ENCODE measurements at regions not wholly inside any gene's neighbourhood (a gene's known extent, or its start where the extent isn't known, plus 50 kb on each side); places are given as distances from the start of the nearest gene placed in this dataset.

DNA sequence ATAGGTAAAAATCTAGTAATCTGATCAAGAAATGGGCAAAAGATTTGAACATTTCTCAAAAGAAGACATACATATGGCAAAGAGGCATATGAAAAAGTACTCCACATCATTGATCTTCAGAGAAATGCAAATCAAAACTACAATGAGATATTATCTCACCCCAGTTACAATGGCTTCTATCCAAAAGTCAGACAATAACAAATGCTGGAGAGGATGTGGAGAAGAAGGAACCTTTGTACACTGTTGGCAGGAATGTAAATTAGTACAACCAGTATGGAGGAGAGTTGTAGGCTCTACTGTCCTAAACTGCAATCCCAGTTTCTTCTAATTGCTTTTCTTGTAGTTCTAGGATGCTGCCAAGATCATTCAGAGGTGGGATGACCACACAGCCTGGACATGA is 193.5 kb upstream of the RFX3 start:
- FAIRE-seq = no peak
- intact Hi-C loops (cut with micrococcal nuclease; ENCODE audit: unreplicated experiment) = no loop called here

DNA sequence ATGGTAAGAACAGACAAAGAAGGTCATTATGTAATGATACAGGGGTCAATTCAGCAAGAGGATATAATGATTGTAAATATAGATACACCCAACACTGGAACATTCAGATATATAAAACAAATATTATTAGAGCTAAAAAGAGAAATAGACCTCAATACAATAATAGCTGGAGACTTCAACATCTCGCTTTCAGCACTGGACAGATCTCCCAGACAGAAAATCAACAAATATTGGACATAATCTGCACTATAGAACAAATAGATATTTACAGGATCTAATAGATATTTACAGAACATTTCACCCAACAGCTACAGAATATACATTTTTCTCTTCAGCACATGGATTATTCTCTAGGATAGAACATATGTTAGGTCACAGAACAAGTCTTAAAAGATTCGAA is 190.6 kb upstream of the RFX3 start:
- H3K36me3 ChIP-seq (replicated peaks in 1 of 2; ENCODE audit: control insufficient read depth in 1 of 2, insufficient read depth in 2 of 2, low read length in 2 of 2) = no peaks in the 10 kb centered on the region
- intact Hi-C loops (cut with micrococcal nuclease; ENCODE audit: unreplicated experiment) = no loop called here
- POLR2A ChIA-PET = no interaction called here
- H3K79me2 ChIP-seq (ENCODE audit: insufficient read depth, low read length) = no peaks in the 10 kb centered on the region
- ATAC-seq (no peak), DNase-seq (ENCODE audit: low spot score) (no peak), FAIRE-seq (no peak)
- H3K27me3 ChIP-seq (ENCODE audit: control insufficient read depth in 1 of 2, insufficient read depth in 2 of 2, low read length in 2 of 2) = no peaks in the 10 kb centered on the region
- no peak overlapping the region for H3K27ac ChIP-seq (ENCODE audit: extremely low read length, insufficient read depth, low read length)
- H3K4me3 ChIP-seq (replicated peaks in 1 of 3; ENCODE audit: insufficient read depth in 1 of 3, low read depth in 2 of 3, low read length in 3 of 3) = no peak overlapping the region
- H3K9me3 ChIP-seq (ENCODE audit: low read length) = no peaks in the 10 kb centered on the region
- no peak overlapping the region for H3K4me2 ChIP-seq (ENCODE audit: low read depth, low read length)
- TF ChIP-seq CAMTA2 (CRISPR knock-in tag; IDR thresholded peaks at IDR 0.05; ENCODE audit: borderline replicate concordance) = no peak
- TF ChIP-seq, protein P1, sequence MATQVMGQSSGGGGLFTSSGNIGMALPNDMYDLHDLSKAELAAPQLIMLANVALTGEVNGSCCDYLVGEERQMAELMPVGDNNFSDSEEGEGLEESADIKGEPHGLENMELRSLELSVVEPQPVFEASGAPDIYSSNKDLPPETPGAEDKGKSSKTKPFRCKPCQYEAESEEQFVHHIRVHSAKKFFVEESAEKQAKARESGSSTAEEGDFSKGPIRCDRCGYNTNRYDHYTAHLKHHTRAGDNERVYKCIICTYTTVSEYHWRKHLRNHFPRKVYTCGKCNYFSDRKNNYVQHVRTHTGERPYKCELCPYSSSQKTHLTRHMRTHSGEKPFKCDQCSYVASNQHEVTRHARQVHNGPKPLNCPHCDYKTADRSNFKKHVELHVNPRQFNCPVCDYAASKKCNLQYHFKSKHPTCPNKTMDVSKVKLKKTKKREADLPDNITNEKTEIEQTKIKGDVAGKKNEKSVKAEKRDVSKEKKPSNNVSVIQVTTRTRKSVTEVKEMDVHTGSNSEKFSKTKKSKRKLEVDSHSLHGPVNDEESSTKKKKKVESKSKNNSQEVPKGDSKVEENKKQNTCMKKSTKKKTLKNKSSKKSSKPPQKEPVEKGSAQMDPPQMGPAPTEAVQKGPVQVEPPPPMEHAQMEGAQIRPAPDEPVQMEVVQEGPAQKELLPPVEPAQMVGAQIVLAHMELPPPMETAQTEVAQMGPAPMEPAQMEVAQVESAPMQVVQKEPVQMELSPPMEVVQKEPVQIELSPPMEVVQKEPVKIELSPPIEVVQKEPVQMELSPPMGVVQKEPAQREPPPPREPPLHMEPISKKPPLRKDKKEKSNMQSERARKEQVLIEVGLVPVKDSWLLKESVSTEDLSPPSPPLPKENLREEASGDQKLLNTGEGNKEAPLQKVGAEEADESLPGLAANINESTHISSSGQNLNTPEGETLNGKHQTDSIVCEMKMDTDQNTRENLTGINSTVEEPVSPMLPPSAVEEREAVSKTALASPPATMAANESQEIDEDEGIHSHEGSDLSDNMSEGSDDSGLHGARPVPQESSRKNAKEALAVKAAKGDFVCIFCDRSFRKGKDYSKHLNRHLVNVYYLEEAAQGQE (IDR thresholded peaks at IDR 0.05; ENCODE audit: borderline replicate concordance in 1 of 2, low read depth in 1 of 2, low read length in 2 of 2) = peak in 1 of 2 experiments; percentile 69; a peak in 1 of 4 replicates
- H3K4me1 ChIP-seq (ENCODE audit: insufficient read depth, low read length) = no peaks in the 10 kb centered on the region
- in situ Hi-C loops (cut with HindIII; ENCODE audit: extremely low pct_ligation_motif_present, low pct_unique_long_range_greater_than_20kb) = no loop called here
- no TSS peak for BruUV-seq (replicated peaks)
- H2AFZ ChIP-seq (ENCODE audit: low read length) = no peak overlapping the region
- H4K20me1 ChIP-seq (ENCODE audit: insufficient read depth, low read length) = no peaks in the 10 kb centered on the region
- CTCF ChIA-PET (ENCODE audit: low intra/inter-chr PET ratio, low total read pairs) = no interaction called here
- H3K9ac ChIP-seq (ENCODE audit: insufficient read depth, low read depth, low read length) = no peak overlapping the region
- WGBS (ENCODE audit: low lambda C conversion rate) = 3% methylated on average over 2 of the region's 2 CpGs

More for the DNA sequence above, 193.5 kb upstream of the RFX3 start:
- BruUV-seq (replicated peaks) = no TSS peak
- no peaks in the 10 kb centered on the region for H3K79me2 ChIP-seq (ENCODE audit: insufficient read depth, low read length)
- H2AFZ ChIP-seq (ENCODE audit: low read length) = no peak overlapping the region
- ATAC-seq (no peak), DNase-seq (ENCODE audit: low spot score) (no peak)
- H3K4me1 ChIP-seq (ENCODE audit: insufficient read depth, low read length) = no peaks in the 10 kb centered on the region
- TF ChIP-seq ZKSCAN5 (CRISPR knock-in tag; IDR thresholded peaks at IDR 0.05) = no peak
- TF ChIP-seq, protein P2, sequence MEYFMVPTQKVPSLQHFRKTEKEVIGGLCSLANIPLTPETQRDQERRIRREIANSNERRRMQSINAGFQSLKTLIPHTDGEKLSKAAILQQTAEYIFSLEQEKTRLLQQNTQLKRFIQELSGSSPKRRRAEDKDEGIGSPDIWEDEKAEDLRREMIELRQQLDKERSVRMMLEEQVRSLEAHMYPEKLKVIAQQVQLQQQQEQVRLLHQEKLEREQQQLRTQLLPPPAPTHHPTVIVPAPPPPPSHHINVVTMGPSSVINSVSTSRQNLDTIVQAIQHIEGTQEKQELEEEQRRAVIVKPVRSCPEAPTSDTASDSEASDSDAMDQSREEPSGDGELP (IDR thresholded peaks at IDR 0.05; ENCODE audit: borderline replicate concordance, low read depth) = no peak
- no peaks in the 10 kb centered on the region for H4K20me1 ChIP-seq (ENCODE audit: insufficient read depth, low read length)
- in situ Hi-C loops (cut with HindIII; ENCODE audit: extremely low pct_ligation_motif_present, low pct_unique_long_range_greater_than_20kb) = no loop called here
- H3K9me3 ChIP-seq (ENCODE audit: low read length) = no peaks in the 10 kb centered on the region
- no peaks in the 10 kb centered on the region for H3K36me3 ChIP-seq (replicated peaks in 1 of 2; ENCODE audit: control insufficient read depth in 1 of 2, insufficient read depth in 2 of 2, low read length in 2 of 2)
- H3K27ac ChIP-seq (ENCODE audit: extremely low read length, insufficient read depth, low read length) = no peak overlapping the region
- ChIA-PET CTCF (ENCODE audit: low intra/inter-chr PET ratio, low total read pairs) (no interaction called here), POLR2A (no interaction called here)
- no peak overlapping the region for H3K4me3 ChIP-seq (replicated peaks in 1 of 3; ENCODE audit: insufficient read depth in 1 of 3, low read depth in 2 of 3, low read length in 3 of 3)
- H3K4me2 ChIP-seq (ENCODE audit: low read depth, low read length) = no peak overlapping the region
- no peaks in the 10 kb centered on the region for H3K27me3 ChIP-seq (ENCODE audit: control insufficient read depth in 1 of 2, insufficient read depth in 2 of 2, low read length in 2 of 2)
- H3K9ac ChIP-seq (ENCODE audit: insufficient read depth, low read depth, low read length) = no peak overlapping the region

Measured in HepG2 (cell line).